ENCODE measurements at regions not wholly inside any gene's neighbourhood (a gene's known extent, or its start where the extent isn't known, plus 50 kb on each side); places are given as distances from the start of the nearest gene placed in this dataset.

DNA sequence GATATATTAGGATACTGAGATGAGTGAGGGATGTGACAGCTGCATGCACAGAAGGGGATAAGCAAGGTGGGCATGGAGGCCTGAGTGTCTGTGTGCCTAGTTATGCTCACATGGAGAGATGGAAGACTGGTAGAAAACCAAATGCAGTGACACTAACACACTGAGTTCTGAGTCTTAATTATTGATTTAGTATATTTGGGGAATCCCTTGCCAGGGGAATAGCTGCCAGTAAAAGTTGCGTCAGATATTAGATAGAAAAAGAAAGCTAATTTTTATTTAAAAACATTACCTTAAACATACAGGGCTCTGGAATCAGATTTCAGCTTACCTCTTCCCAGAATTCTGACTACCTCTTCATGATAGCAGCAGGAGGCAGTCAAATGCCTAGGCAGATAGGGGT lies 620.5 kb downstream of the METTL15 start:
- Mint-ChIP-seq H3K9me3 (no peaks in the 10 kb centered on the region), H3K27me3 (ENCODE audit: low read depth) (peaks cover 2% of the 10 kb centered on the region), H3K4me1 (no peaks in the 10 kb centered on the region), H3K27ac (ENCODE audit: unreplicated experiment) (no peak overlapping the region), H3K4me3 (no peak overlapping the region), H3K36me3 (ENCODE audit: low read depth) (no peaks in the 10 kb centered on the region)
- no peak for DNase-seq (ENCODE audit: low read depth, low spot score)
- TF ChIP-seq, protein P1, sequence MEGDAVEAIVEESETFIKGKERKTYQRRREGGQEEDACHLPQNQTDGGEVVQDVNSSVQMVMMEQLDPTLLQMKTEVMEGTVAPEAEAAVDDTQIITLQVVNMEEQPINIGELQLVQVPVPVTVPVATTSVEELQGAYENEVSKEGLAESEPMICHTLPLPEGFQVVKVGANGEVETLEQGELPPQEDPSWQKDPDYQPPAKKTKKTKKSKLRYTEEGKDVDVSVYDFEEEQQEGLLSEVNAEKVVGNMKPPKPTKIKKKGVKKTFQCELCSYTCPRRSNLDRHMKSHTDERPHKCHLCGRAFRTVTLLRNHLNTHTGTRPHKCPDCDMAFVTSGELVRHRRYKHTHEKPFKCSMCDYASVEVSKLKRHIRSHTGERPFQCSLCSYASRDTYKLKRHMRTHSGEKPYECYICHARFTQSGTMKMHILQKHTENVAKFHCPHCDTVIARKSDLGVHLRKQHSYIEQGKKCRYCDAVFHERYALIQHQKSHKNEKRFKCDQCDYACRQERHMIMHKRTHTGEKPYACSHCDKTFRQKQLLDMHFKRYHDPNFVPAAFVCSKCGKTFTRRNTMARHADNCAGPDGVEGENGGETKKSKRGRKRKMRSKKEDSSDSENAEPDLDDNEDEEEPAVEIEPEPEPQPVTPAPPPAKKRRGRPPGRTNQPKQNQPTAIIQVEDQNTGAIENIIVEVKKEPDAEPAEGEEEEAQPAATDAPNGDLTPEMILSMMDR (conservative IDR thresholded peaks at IDR 0.05) = no peak

DNA sequence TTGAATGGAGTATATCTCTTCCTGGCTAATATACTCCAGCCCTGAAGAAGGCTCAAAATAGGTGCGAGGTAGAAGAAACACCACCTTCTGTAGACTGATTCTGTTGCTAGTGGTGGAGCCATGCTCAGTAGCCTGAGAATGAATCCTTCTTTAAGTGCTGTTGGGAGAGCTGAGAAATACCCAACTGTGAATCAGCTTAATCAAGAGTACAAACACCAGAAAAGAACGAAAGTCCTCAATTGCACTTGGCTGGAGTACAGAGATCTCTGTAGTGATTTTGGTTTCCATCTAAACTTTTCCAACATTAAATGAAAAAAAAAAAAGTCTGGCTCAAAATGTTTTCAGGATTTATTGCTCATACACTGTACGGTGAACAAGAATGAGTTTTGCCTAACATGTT lies 619.1 kb downstream of the METTL15 start:
- H3K36me3 Mint-ChIP-seq (ENCODE audit: low read depth) = no peaks in the 10 kb centered on the region
- no peak overlapping the region for H3K4me3 Mint-ChIP-seq
- H3K27ac Mint-ChIP-seq (ENCODE audit: unreplicated experiment) = no peak overlapping the region
- no peaks in the 10 kb centered on the region for H3K27me3 Mint-ChIP-seq (ENCODE audit: low read depth)
- DNase-seq (ENCODE audit: low read depth, low spot score) = no peak
- TF ChIP-seq, protein P1 (conservative IDR thresholded peaks at IDR 0.05) = no peak
- H3K4me1 Mint-ChIP-seq = no peaks in the 10 kb centered on the region
- no peaks in the 10 kb centered on the region for H3K9me3 Mint-ChIP-seq

DNA sequence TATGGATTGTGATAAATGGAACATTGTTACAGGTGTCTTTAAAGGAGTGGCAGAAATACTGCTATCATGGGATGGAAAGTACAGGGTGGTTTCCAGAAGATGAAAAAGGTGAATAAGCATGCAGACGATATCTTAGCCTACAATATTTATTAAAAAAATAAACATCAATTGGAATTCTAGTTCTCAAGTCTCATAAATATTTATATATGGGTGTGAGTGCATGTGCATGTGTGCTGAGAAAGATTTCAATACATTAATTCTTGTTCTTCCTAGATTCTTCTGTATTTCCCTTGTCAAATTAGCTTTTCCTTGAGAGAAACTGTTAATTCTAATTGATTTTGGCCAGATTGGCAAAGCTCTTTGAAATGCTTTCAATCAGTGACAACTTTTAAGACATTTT lies 618.2 kb downstream of the METTL15 start:
- Mint-ChIP-seq H3K4me3 (no peak overlapping the region), H3K4me1 (no peaks in the 10 kb centered on the region), H3K27ac (ENCODE audit: unreplicated experiment) (no peak overlapping the region), H3K27me3 (ENCODE audit: low read depth) (no peaks in the 10 kb centered on the region), H3K36me3 (ENCODE audit: low read depth) (no peaks in the 10 kb centered on the region), H3K9me3 (no peaks in the 10 kb centered on the region)
- TF ChIP-seq, protein P1 (conservative IDR thresholded peaks at IDR 0.05) = no peak
- no peak for DNase-seq (ENCODE audit: low read depth, low spot score)

DNA sequence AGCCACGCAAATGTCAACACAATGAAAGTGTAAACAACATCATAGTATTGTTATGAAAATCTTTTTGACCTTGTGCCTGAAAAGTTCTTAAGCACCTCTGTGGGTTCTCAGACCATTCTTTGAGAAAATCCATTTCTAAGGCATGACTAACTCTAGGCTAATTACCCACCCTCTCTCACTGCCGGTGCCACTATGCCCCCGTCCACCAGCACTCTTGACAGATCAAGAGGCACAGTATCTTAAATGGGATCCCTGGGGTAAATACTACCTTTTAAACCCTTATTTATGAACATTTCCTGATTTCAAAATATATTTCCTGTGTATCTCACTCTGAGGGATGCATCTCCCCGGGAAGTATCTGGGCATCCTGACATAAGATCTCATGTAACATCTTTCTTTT lies 607.5 kb downstream of the METTL15 start:
- no peaks in the 10 kb centered on the region for H3K27me3 Mint-ChIP-seq (ENCODE audit: low read depth)
- H3K36me3 Mint-ChIP-seq (ENCODE audit: low read depth) = no peaks in the 10 kb centered on the region
- TF ChIP-seq, protein P1 (conservative IDR thresholded peaks at IDR 0.05) = no peak
- no peak overlapping the region for H3K4me3 Mint-ChIP-seq
- DNase-seq (ENCODE audit: low read depth, low spot score) = no peak
- peaks cover 5% of the 10 kb centered on the region for H3K4me1 Mint-ChIP-seq
- no peaks in the 10 kb centered on the region for H3K9me3 Mint-ChIP-seq
- H3K27ac Mint-ChIP-seq (ENCODE audit: unreplicated experiment) = no peak overlapping the region

DNA sequence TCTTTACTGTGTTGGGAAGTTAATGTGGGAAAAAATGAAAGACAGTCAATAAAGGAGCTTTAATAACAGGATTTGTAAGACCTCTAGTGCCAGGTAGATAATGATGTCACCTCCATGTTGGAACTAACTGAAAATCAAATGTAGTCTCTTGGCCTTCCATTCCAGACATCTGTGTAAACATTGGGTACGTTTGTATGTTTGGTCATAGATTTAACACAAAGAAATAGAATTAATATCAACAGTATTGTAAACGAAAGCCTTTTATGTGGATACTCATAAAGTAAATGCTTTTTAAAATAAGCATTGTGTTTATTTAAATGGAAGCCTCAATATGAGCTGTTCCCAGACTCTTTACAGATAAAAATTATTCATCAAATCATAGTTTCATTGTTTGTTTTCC lies 605.7 kb downstream of the METTL15 start:
- DNase-seq (ENCODE audit: low read depth, low spot score) = no peak
- H3K27ac Mint-ChIP-seq (ENCODE audit: unreplicated experiment) = no peak overlapping the region
- H3K4me1 Mint-ChIP-seq = peaks cover 5% of the 10 kb centered on the region
- TF ChIP-seq, protein P1 (conservative IDR thresholded peaks at IDR 0.05) = no peak
- H3K36me3 Mint-ChIP-seq (ENCODE audit: low read depth) = no peaks in the 10 kb centered on the region
- no peaks in the 10 kb centered on the region for H3K27me3 Mint-ChIP-seq (ENCODE audit: low read depth)
- H3K9me3 Mint-ChIP-seq = no peaks in the 10 kb centered on the region
- H3K4me3 Mint-ChIP-seq = no peak overlapping the region

DNA sequence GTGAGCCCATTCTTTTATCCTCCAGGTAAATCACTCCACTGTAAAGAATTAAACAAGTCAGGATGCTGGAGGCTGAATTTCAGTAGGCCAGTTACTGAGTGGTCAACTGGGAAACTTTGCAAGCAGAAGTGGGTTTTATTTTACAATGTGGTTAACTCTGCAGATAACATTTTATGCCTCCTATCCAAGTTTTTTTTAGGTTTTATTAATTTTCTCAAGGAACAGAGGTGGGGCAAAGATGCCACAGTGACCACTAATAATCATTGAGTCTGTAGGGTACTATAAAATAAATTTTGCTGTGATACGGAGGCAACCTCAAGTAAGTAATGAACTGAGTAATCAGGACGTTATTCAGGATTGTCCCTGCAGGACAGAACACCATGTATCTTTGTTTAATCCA lies 599.9 kb downstream of the METTL15 start:
- DNase-seq (ENCODE audit: low read depth, low spot score) = no peak
- H3K36me3 Mint-ChIP-seq (ENCODE audit: low read depth) = no peaks in the 10 kb centered on the region
- no peaks in the 10 kb centered on the region for H3K4me1 Mint-ChIP-seq
- H3K4me3 Mint-ChIP-seq = no peak overlapping the region
- TF ChIP-seq, protein P1 (conservative IDR thresholded peaks at IDR 0.05) = no peak
- H3K27ac Mint-ChIP-seq (ENCODE audit: unreplicated experiment) = no peak overlapping the region
- peaks cover 6% of the 10 kb centered on the region for H3K27me3 Mint-ChIP-seq (ENCODE audit: low read depth)
- H3K9me3 Mint-ChIP-seq = no peaks in the 10 kb centered on the region
